K562 (cell line): ENCODE measurements at regions not wholly inside any gene's neighbourhood (a gene's known extent, or its start where the extent isn't known, plus 50 kb on each side); places are given as distances from the start of the nearest gene placed in this dataset.

Experiments used
- ATAC-seq: fragments of 200-7000 bp; cut with Tn5 transposase; 3 replicates; pipeline ENCODE4 v1.9.1; 2020; ENCODE audit warnings: moderate library complexity
- BruUV-seq: library from RNA; stranded (reverse); fragments of 400-500 nt; replicated peaks from 2 replicates; lab custom pipeline; 2021; lab: Mats Ljungman, UMichigan
- CTCF ChIA-PET: fragments of 300-600 bp; formaldehyde crosslinking; extraction: SDS; loops from one replicate; lab custom pipeline; 2021; ENCODE audit warnings: low intra/inter-chr PET ratio; lab: Yijun Ruan, JAX
- POLR2A ChIA-PET: fragments of 300-600, 350-650 bp; sonication (Branson Sonifier 250); formaldehyde crosslinking; extraction: SDS; loops from one replicate; lab custom pipeline; 2021; ENCODE audit warnings: antibody characterized with exemption, inconsistent platforms; lab: Yijun Ruan, JAX
- DNase-seq, 4 experiments: peaks; one replicate each; pipeline versions ENCODE4 v3.0.0 to v3.0.0-alpha.2; 2011 to 2018; ENCODE audit warnings: low spot score in 3 of 4, mixed read lengths in 3 of 4; ENCODE audit errors: extremely low read depth in 1 of 4
- FAIRE-seq: peaks from 2 replicates; lab custom pipeline; 2011; peaks lifted over from hg19 to GRCh38; lab: Jason Lieb, UNC
- H2AFZ ChIP-seq: 2 replicates; pipeline ENCODE4 v1.6.0; 2011; ENCODE audit warnings: low read depth, low read length, control low read depth, inconsistent platforms
- H3K27ac ChIP-seq: fragments of 200-600 bp; 3 replicates; pipeline ENCODE4 v1.8.0; 2011; ENCODE audit warnings: low read depth, mild to moderate bottlenecking, control low read depth, inconsistent platforms, low read length, moderate library complexity, mixed read lengths; ENCODE audit errors: extremely low read depth
- H3K27me3 ChIP-seq, 2 experiments: fragments of 300-600 bp in 1 of 2; 2 replicates in 1 of 2; 3 replicates in 1 of 2; pipeline versions ENCODE4 v1.6.0 to v1.8.0; 2011; ENCODE audit warnings: inconsistent platforms in 2 of 2, low read length in 2 of 2, mild to moderate bottlenecking in 1 of 2, mixed read lengths in 1 of 2, moderate library complexity in 1 of 2; ENCODE audit not compliant: control insufficient read depth in 2 of 2, insufficient read depth in 2 of 2
- H3K36me3 ChIP-seq: fragments of 300-600 bp; 3 replicates; pipeline ENCODE4 v1.8.0; 2011; ENCODE audit warnings: mild to moderate bottlenecking, low read length, inconsistent platforms; ENCODE audit not compliant: control insufficient read depth, insufficient read depth
- H3K4me1 ChIP-seq, 2 experiments: fragments of 200-600 bp in 1 of 2; replicated peaks in 1 of 2; 2 replicates in 1 of 2; 3 replicates in 1 of 2; pipeline versions ENCODE4 v1.5.1 to v1.8.0; 2011; ENCODE audit warnings: inconsistent platforms in 2 of 2, low read length in 2 of 2, mild to moderate bottlenecking in 1 of 2, mixed read lengths in 1 of 2, moderate library complexity in 1 of 2; ENCODE audit not compliant: control insufficient read depth in 2 of 2, insufficient read depth in 2 of 2
- H3K4me2 ChIP-seq: 2 replicates; pipeline ENCODE4 v1.6.1; 2011; ENCODE audit warnings: low read length, control low read depth, inconsistent platforms, mixed read lengths; ENCODE audit not compliant: insufficient read depth
- H3K4me3 ChIP-seq: fragments of 200-600 bp; sonication (generic), shearing (Covaris generic); 2 replicates; pipeline ENCODE4 v1.5.1; 2016; ENCODE audit warnings: control low read depth, inconsistent platforms
- H3K79me2 ChIP-seq: fragments of 200-600 bp; 3 replicates; pipeline ENCODE4 v1.8.0; 2011; ENCODE audit warnings: low read length, inconsistent platforms; ENCODE audit not compliant: control insufficient read depth, insufficient read depth
- H3K9ac ChIP-seq, 2 experiments: 2 replicates each; pipeline versions ENCODE4 v1.6.0 to v1.6.1; 2011; ENCODE audit warnings: low read depth in 2 of 2, low read length in 2 of 2, control low read depth in 1 of 2, inconsistent platforms in 1 of 2, mild to moderate bottlenecking in 1 of 2, mixed read lengths in 1 of 2; ENCODE audit not compliant: insufficient read depth in 1 of 2
- H3K9me1 ChIP-seq: one replicate; pipeline ENCODE4 v1.6.0; 2011; ENCODE audit warnings: inconsistent platforms, mild to moderate bottlenecking, low read length, moderate library complexity; ENCODE audit not compliant: control insufficient read depth, insufficient read depth
- H3K9me3 ChIP-seq: replicated peaks from 2 replicates; pipeline ENCODE4 v1.5.1; 2011; ENCODE audit warnings: low read depth, low read length, inconsistent platforms; ENCODE audit not compliant: control insufficient read depth, insufficient read depth
- H4K20me1 ChIP-seq: replicated peaks from 2 replicates; pipeline ENCODE4 v1.6.1; 2011; ENCODE audit warnings: low read length, inconsistent platforms, mixed read lengths; ENCODE audit not compliant: control insufficient read depth, insufficient read depth
- ARID3B ChIP-seq: fragments of 250-450 bp; sonication (Bioruptor Pico); IDR thresholded peaks from 2 replicates; pipeline ENCODE4 v1.4.0; 2020; ENCODE audit warnings: borderline replicate concordance
- POLR2G ChIP-seq: fragments of 200-400 bp; formaldehyde crosslinking; IDR thresholded peaks from 2 replicates; pipeline ENCODE4 v1.6.1; 2017; ENCODE audit warnings: low read depth, mild to moderate bottlenecking, antibody characterized with exemption, low read length, moderate library complexity
- SLC30A9 ChIP-seq: fragments of 250-450 bp; sonication (Bioruptor Pico); IDR thresholded peaks from 2 replicates; pipeline ENCODE4 v1.8.0; 2022; ENCODE audit warnings: mild to moderate bottlenecking, moderate library complexity
- TGIF2 ChIP-seq: sonication (generic); formaldehyde crosslinking; IDR thresholded peaks from 2 replicates; pipeline ENCODE4 v1.8.1; 2022; ENCODE audit warnings: mild to moderate bottlenecking, missing genetic modification reagents, moderate library complexity
- ZFP1 ChIP-seq: fragments of 450-650 bp; formaldehyde crosslinking; IDR thresholded peaks from 2 replicates; pipeline ENCODE4 v1.4.0; 2020; ENCODE audit warnings: mild to moderate bottlenecking, mixed read lengths
- ZNF140 ChIP-seq: fragments of 250-450 bp; sonication (Bioruptor Pico); IDR thresholded peaks from 2 replicates; pipeline ENCODE4 v1.8.0; 2021; ENCODE audit warnings: moderate library complexity, mild to moderate bottlenecking, inconsistent platforms
- WGBS: fragments of 100-300 bp; shearing (Covaris generic); methylation state at CpG from one replicate; pipeline ENCODE4 v1.1.6; 2016; ENCODE audit warnings: low coverage, mixed read lengths; ENCODE audit not compliant: insufficient coverage; ENCODE audit errors: missing lambda C conversion rate; 5-methylcytosine and 5-hydroxymethylcytosine counted together
- in situ Hi-C: fragments of 300-500 bp; cut with MboI; formaldehyde crosslinking; loops from 4 replicates; pipeline ENCODE4 v1.15.0; 2018; ENCODE audit warnings: inconsistent platforms, mixed read lengths
- intact Hi-C: fragments of 100-400 bp; cut with micrococcal nuclease; formaldehyde crosslinking; loops from 2 replicates; pipeline ENCODE4 v1.14.2; 2022

- Histone ChIP-seq H3K4me1 (no peaks in the 10 kb centered on the region), H4K20me1 (no peaks in the 10 kb centered on the region), H3K9me1 (no peaks in the 10 kb centered on the region), H3K4me2 (no peak overlapping the region), H3K9me3 (no peaks in the 10 kb centered on the region), H3K9ac (no peak overlapping the region), H3K79me2 (no peaks in the 10 kb centered on the region), H3K36me3 (no peaks in the 10 kb centered on the region), H3K4me3 (no peak overlapping the region), H2AFZ (no peak overlapping the region), H3K27ac (no peak overlapping the region), H3K27me3 (peaks cover 2 to 10% of the 10 kb centered on the region in 2 experiments; a peak in 3 of 5 replicates)
- intact Hi-C loops, result no loop called here
- no TSS peak for BruUV-seq
- CTCF ChIA-PET, result interaction anchor here (0.7 kb wide), 1 partner anchor 1519 kb away, joined by 3 read pairs; no protein-coding TSS in a partner anchor
- ATAC-seq (no peak), FAIRE-seq (no peak), DNase-seq (no peak)
- TF ChIP-seq SLC30A9 (no peak), ARID3B (no peak), ZFP1 (CRISPR knock-in tag) (no peak), ZNF140 (CRISPR knock-in tag) (no peak), TGIF2 (CRISPR knock-in tag) (no peak), POLR2G (no peak)
- WGBS, result 11% methylated on average over 26 of the region's 34 CpGs
- POLR2A ChIA-PET, result no interaction called here
- in situ Hi-C loops, result no loop called here
Observed at GRCh38 chr5:123285122-123286023, 137.8 kb downstream of the CEP120 start.
